ENCODE measurements at regions not wholly inside any gene's neighbourhood (a gene's known extent, or its start where the extent isn't known, plus 50 kb on each side); places are given as distances from the start of the nearest gene placed in this dataset.

- DNase-seq (ENCODE audit: insufficient read length, low spot score) (no peak), FAIRE-seq (no peak)
- TF ChIP-seq TAF1 (IDR thresholded peaks at IDR 0.05; ENCODE audit: low read depth, low read length), result no peak
- TF ChIP-seq POLR2AphosphoS5 (IDR thresholded peaks at IDR 0.05; ENCODE audit: low read depth, low read length), result no peak
- no peak for TF ChIP-seq POU2F2 (IDR thresholded peaks at IDR 0.05; ENCODE audit: low read depth, low read length)
- TF ChIP-seq PAX5 (IDR thresholded peaks at IDR 0.05; ENCODE audit: insufficient read depth, low read length, severe bottlenecking), result no peak
- TF ChIP-seq POLR2A (IDR thresholded peaks at IDR 0.05; ENCODE audit: low read depth, low read length), result no peak
- TF ChIP-seq SPI1 (IDR thresholded peaks at IDR 0.05; ENCODE audit: low read depth, low read length), result no peak
Observed at GRCh38 chr2:105629634-105630033, 115.1 kb upstream of the NCK2 start.

DNA sequence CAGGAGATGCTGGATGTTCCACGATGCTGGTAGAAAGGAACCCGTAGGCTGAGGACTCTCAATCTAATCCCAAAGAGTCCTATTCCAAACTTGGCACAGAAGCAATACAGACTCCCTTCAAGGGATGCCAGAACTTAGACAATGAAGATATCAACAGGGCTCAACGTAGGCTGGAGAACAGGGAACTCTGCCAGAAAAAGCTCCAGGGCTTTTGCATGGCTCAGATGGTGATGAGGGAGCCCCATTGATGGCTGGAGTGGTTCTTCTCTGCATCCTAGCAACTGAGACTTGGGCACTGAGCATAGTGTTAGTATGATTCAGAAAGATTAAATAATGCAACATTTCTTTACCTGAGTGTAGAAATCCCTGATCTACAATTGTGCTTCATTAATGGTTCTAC is 117.2 kb upstream of the NCK2 start:
- no peak for TF ChIP-seq POLR2AphosphoS5 (IDR thresholded peaks at IDR 0.05; ENCODE audit: low read depth, low read length)
- no peak for TF ChIP-seq POU2F2 (IDR thresholded peaks at IDR 0.05; ENCODE audit: low read depth, low read length)
- TF ChIP-seq SPI1 (IDR thresholded peaks at IDR 0.05; ENCODE audit: low read depth, low read length), result no peak
- TF ChIP-seq POLR2A (IDR thresholded peaks at IDR 0.05; ENCODE audit: low read depth, low read length), result no peak
- no peak for FAIRE-seq

GRCh38 chr2:105626966-105627340 is 117.8 kb upstream of the NCK2 start:
- FAIRE-seq (no peak), DNase-seq (ENCODE audit: insufficient read length, low spot score) (no peak)
- TF ChIP-seq POLR2A (IDR thresholded peaks at IDR 0.05; ENCODE audit: low read depth, low read length) (no peak), POLR2AphosphoS5 (IDR thresholded peaks at IDR 0.05; ENCODE audit: low read depth, low read length) (no peak), POU2F2 (IDR thresholded peaks at IDR 0.05; ENCODE audit: low read depth, low read length) (no peak), PAX5 (IDR thresholded peaks at IDR 0.05; ENCODE audit: insufficient read depth, low read length, severe bottlenecking) (no peak), TAF1 (IDR thresholded peaks at IDR 0.05; ENCODE audit: low read depth, low read length) (no peak), SPI1 (IDR thresholded peaks at IDR 0.05; ENCODE audit: low read depth, low read length) (no peak)

More for the DNA sequence above, 117.2 kb upstream of the NCK2 start:
- DNase-seq (ENCODE audit: insufficient read length, low spot score), result no peak

DNA sequence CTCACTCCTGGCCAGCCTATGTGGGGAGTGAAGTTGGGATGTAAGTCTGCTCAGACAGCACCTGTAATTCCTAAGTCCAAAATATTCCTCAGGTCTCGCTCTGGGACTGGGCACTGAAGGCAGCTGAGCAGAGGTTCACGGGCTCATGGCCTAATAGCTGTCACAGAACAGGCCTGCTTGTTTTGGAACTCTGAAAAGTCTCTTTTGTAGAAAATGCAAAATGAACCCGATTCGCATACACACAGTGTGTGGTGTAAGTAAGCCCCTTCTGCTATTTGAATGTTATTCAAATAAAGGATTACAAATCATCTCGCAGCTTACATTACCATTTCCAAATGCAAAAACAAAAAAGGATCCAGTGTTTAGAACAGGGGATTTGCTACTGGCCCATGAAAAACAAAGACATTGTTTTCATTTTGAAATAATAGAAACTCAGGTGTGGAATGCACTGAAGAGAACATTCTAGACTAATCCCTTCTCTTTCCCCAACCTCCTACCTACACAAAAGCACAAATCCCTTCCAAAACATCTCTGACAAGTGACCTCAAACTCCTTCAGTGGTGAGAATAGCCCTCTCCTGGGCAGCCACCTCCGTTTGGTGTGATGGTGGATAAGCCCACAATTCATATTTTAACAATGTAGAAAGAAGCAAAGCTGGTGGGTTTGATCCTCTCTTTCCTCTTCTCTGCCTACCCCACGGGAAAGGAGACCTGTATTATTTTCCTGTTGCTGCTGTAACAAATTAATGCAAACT is 118.3 kb upstream of the NCK2 start:
- FAIRE-seq (no peak), DNase-seq (ENCODE audit: insufficient read length, low spot score) (no peak)
- TF ChIP-seq SPI1 (IDR thresholded peaks at IDR 0.05; ENCODE audit: low read depth, low read length) (no peak), POLR2A (IDR thresholded peaks at IDR 0.05; ENCODE audit: low read depth, low read length) (no peak), TAF1 (IDR thresholded peaks at IDR 0.05; ENCODE audit: low read depth, low read length) (no peak), POU2F2 (IDR thresholded peaks at IDR 0.05; ENCODE audit: low read depth, low read length) (no peak), POLR2AphosphoS5 (IDR thresholded peaks at IDR 0.05; ENCODE audit: low read depth, low read length) (no peak), PAX5 (IDR thresholded peaks at IDR 0.05; ENCODE audit: insufficient read depth, low read length, severe bottlenecking) (no peak)

DNA sequence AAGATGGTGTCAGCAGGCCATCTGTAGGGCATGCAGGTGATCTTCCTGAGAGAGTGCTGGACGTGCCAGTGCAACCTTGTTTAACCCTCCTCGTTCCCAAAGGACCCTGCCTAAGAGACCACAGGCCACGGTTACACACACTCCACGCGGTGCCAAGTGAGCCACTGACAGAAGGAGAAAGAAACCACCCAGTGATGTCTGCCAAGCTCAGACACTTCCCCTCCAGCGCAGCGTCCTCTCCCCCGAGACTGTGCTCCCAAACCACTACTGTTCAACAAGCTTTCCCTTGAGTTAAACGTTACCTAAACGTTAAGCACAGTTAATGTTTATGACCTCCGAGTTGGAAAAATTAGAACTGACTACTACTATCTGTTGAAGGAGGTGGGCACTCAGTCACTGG is 119.1 kb upstream of the NCK2 start:
- TF ChIP-seq TAF1 (IDR thresholded peaks at IDR 0.05; ENCODE audit: low read depth, low read length) (no peak), POU2F2 (IDR thresholded peaks at IDR 0.05; ENCODE audit: low read depth, low read length) (no peak), PAX5 (IDR thresholded peaks at IDR 0.05; ENCODE audit: insufficient read depth, low read length, severe bottlenecking) (no peak), POLR2AphosphoS5 (IDR thresholded peaks at IDR 0.05; ENCODE audit: low read depth, low read length) (no peak), SPI1 (IDR thresholded peaks at IDR 0.05; ENCODE audit: low read depth, low read length) (no peak), POLR2A (IDR thresholded peaks at IDR 0.05; ENCODE audit: low read depth, low read length) (no peak)
- DNase-seq (ENCODE audit: insufficient read length, low spot score) (no peak), FAIRE-seq (no peak)

DNA sequence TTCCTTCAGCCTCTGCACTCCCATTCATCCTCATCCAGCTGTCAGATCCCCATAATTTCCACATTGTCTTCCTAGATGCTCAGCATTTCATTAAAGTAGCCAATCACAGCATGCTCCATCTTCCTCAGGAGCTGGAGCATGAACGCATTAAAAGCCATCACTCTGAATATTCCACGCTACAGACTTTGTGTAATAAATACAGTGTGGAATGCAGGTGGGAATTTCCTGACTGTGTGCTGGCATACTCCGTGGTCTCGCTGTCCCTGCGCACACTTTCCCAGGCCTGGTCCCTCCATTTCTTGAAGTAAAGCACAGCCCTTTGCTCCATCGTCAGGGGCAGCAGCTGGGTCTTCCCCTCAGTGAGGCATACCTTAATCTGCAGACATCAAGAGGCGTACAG is 123.7 kb upstream of the NCK2 start:
- FAIRE-seq (no peak), DNase-seq (ENCODE audit: insufficient read length, low spot score) (no peak)
- TF ChIP-seq POLR2AphosphoS5 (IDR thresholded peaks at IDR 0.05; ENCODE audit: low read depth, low read length), result no peak
- TF ChIP-seq POLR2A (IDR thresholded peaks at IDR 0.05; ENCODE audit: low read depth, low read length), result no peak
- no peak for TF ChIP-seq POU2F2 (IDR thresholded peaks at IDR 0.05; ENCODE audit: low read depth, low read length)
- TF ChIP-seq TAF1 (IDR thresholded peaks at IDR 0.05; ENCODE audit: low read depth, low read length), result no peak
- TF ChIP-seq SPI1 (IDR thresholded peaks at IDR 0.05; ENCODE audit: low read depth, low read length), result no peak
- TF ChIP-seq PAX5 (IDR thresholded peaks at IDR 0.05; ENCODE audit: insufficient read depth, low read length, severe bottlenecking), result no peak

DNA sequence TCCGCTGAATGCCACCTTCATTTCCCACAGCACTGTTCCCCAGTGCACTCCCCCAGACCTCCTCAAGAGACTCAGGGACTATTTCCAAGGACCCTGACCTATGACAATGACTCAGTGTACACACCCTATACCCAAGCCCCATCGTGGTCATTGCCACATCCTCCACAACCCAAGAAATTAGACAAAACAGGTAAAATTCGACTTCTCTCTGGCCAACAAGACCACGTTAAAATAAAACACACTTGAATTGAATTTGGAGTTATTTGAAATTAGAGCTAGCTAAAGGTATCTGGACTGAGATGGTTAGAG is 126.4 kb upstream of the NCK2 start:
- FAIRE-seq (no peak), DNase-seq (ENCODE audit: insufficient read length, low spot score) (no peak)
- TF ChIP-seq POLR2AphosphoS5 (IDR thresholded peaks at IDR 0.05; ENCODE audit: low read depth, low read length), result no peak
- TF ChIP-seq PAX5 (IDR thresholded peaks at IDR 0.05; ENCODE audit: insufficient read depth, low read length, severe bottlenecking), result no peak

- FAIRE-seq (no peak), DNase-seq (ENCODE audit: insufficient read length, low spot score) (no peak)
- TF ChIP-seq POLR2AphosphoS5 (IDR thresholded peaks at IDR 0.05; ENCODE audit: low read depth, low read length), result no peak
- TF ChIP-seq POLR2A (IDR thresholded peaks at IDR 0.05; ENCODE audit: low read depth, low read length), result no peak
- no peak for TF ChIP-seq TAF1 (IDR thresholded peaks at IDR 0.05; ENCODE audit: low read depth, low read length)
- no peak for TF ChIP-seq POU2F2 (IDR thresholded peaks at IDR 0.05; ENCODE audit: low read depth, low read length)
- TF ChIP-seq SPI1 (IDR thresholded peaks at IDR 0.05; ENCODE audit: low read depth, low read length), result no peak
- TF ChIP-seq PAX5 (IDR thresholded peaks at IDR 0.05; ENCODE audit: insufficient read depth, low read length, severe bottlenecking), result no peak
Observed at GRCh38 chr2:105617631-105618350, 126.9 kb upstream of the NCK2 start.

DNA sequence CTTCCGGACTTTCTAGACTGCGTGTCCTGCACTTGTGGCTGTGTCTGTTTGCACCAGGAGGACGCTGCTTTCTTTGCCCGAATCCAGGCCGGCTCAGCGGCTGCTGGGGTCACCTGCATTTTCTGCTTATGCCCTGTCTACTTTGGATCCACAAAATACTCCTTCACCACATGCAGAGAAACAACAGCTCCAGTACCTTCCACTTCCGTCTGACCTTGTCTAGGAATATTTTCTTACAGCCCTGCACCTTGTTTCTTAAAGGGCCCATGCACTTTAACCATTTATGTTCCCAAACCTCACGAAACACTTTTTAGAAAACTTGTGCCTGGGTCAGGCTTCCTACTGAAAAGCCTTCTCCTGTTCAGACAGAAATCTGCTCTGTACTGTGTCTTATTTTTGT is 129.4 kb upstream of the NCK2 start:
- DNase-seq (ENCODE audit: insufficient read length, low spot score) (no peak), FAIRE-seq (no peak)
- TF ChIP-seq POU2F2 (IDR thresholded peaks at IDR 0.05; ENCODE audit: low read depth, low read length) (no peak), TAF1 (IDR thresholded peaks at IDR 0.05; ENCODE audit: low read depth, low read length) (no peak), PAX5 (IDR thresholded peaks at IDR 0.05; ENCODE audit: insufficient read depth, low read length, severe bottlenecking) (no peak), POLR2AphosphoS5 (IDR thresholded peaks at IDR 0.05; ENCODE audit: low read depth, low read length) (no peak)
